ENCODE measurements at regions not wholly inside any gene's neighbourhood (a gene's known extent, or its start where the extent isn't known, plus 50 kb on each side); places are given as distances from the start of the nearest gene placed in this dataset.

GRCh38 chr3:42022355-42022754, 60.5 kb upstream of the ULK4 start:
- intact Hi-C loops (cut with DNase I; ENCODE audit: low total_unique reads) (loop anchor here (5.0 kb wide), 1 partner anchor 155 kb away; no protein-coding TSS in a partner anchor), in situ Hi-C loops (cut with MboI; ENCODE audit: low sequenced_read_pairs in 4 of 4) (loop anchor here in 2 of 4 donors (10.0 to 25.0 kb wide), 2 partner anchors 52 to 165 kb away; no protein-coding TSS in a partner anchor)
- no peaks in the 10 kb centered on the region for H3K27me3 ChIP-seq
- H3K36me3 ChIP-seq: no peaks in the 10 kb centered on the region
- no peak overlapping the region for H3K4me3 ChIP-seq
- H3K27ac ChIP-seq: peak overlapping the region; percentile 88 to 98 (median 92)
- peaks cover 73 to 81% of the 10 kb centered on the region in 2 donors for H3K4me1 ChIP-seq
- TF ChIP-seq POLR2A (IDR thresholded peaks at IDR 0.05) (peak; percentile 11 to 36), CTCF (IDR thresholded peaks at IDR 0.05 in 4 of 5, conservative IDR thresholded peaks at IDR 0.05 in 1 of 5) (no peak)
- DNase-seq (peak; percentile 63 to 87), ATAC-seq (peak; percentile 31 to 72)
- no peaks in the 10 kb centered on the region for H3K9me3 ChIP-seq

GRCh38 chr3:42020684-42021307, 58.9 kb upstream of the ULK4 start:
- in situ Hi-C loops (cut with MboI; ENCODE audit: low sequenced_read_pairs in 4 of 4) (loop anchor here in 2 of 4 donors (10.0 to 25.0 kb wide), 2 partner anchors 54 to 167 kb away; no protein-coding TSS in a partner anchor), intact Hi-C loops (cut with DNase I; ENCODE audit: low total_unique reads) (loop anchor here (5.0 kb wide), 1 partner anchor 157 kb away; no protein-coding TSS in a partner anchor)
- Histone ChIP-seq H3K9me3 (no peaks in the 10 kb centered on the region), H3K36me3 (no peaks in the 10 kb centered on the region), H3K27ac (peak overlapping the region; percentile 88 to 98 (median 92)), H3K4me3 (no peak overlapping the region), H3K27me3 (no peaks in the 10 kb centered on the region), H3K4me1 (peaks cover 60 to 78% of the 10 kb centered on the region in 2 donors)
- no peak for ATAC-seq
- TF ChIP-seq POLR2A (IDR thresholded peaks at IDR 0.05): no peak
- no peak for TF ChIP-seq CTCF (IDR thresholded peaks at IDR 0.05 in 4 of 5, conservative IDR thresholded peaks at IDR 0.05 in 1 of 5)
- DNase-seq: no peak

GRCh38 chr3:42019953-42020260, 58.0 kb upstream of the ULK4 start:
- ATAC-seq (no peak), DNase-seq (no peak)
- Histone ChIP-seq H3K27ac (peak overlapping the region; percentile 88 to 98 (median 92)), H3K36me3 (no peaks in the 10 kb centered on the region), H3K9me3 (no peaks in the 10 kb centered on the region), H3K4me1 (peaks cover 63 to 77% of the 10 kb centered on the region in 2 donors), H3K4me3 (no peak overlapping the region), H3K27me3 (no peaks in the 10 kb centered on the region)
- intact Hi-C loops (cut with DNase I; ENCODE audit: low total_unique reads): loop anchor here (5.0 to 10.0 kb wide), 3 partner anchors 125 to 205 kb away; no protein-coding TSS in a partner anchor
- TF ChIP-seq POLR2A (IDR thresholded peaks at IDR 0.05) (no peak), CTCF (IDR thresholded peaks at IDR 0.05 in 4 of 5, conservative IDR thresholded peaks at IDR 0.05 in 1 of 5) (no peak)
- in situ Hi-C loops (cut with MboI; ENCODE audit: low sequenced_read_pairs in 4 of 4): loop anchor here in 3 of 4 donors (10.0 to 25.0 kb wide), 3 partner anchors 55 to 167 kb away; partner anchors contain the start of gene TRAK1 (in 1 of the 3)

GRCh38 chr3:42019144-42019952, 57.4 kb upstream of the ULK4 start:
- no peaks in the 10 kb centered on the region for H3K27me3 ChIP-seq
- DNase-seq: no peak
- H3K36me3 ChIP-seq: no peaks in the 10 kb centered on the region
- intact Hi-C loops (cut with DNase I; ENCODE audit: low total_unique reads): loop anchor here (10.0 kb wide), 2 partner anchors 125 to 205 kb away; no protein-coding TSS in a partner anchor
- in situ Hi-C loops (cut with MboI; ENCODE audit: low sequenced_read_pairs in 4 of 4): loop anchor here in 3 of 4 donors (10.0 to 25.0 kb wide), 2 partner anchors 75 to 168 kb away; partner anchors contain the start of gene TRAK1 (in 1 of the 3)
- H3K27ac ChIP-seq: peak overlapping the region; percentile 88 to 98 (median 92)
- ATAC-seq: no peak
- H3K4me1 ChIP-seq: peaks cover 63 to 75% of the 10 kb centered on the region in 2 donors
- H3K4me3 ChIP-seq: no peak overlapping the region
- no peaks in the 10 kb centered on the region for H3K9me3 ChIP-seq
- TF ChIP-seq POLR2A (IDR thresholded peaks at IDR 0.05) (no peak), CTCF (IDR thresholded peaks at IDR 0.05 in 4 of 5, conservative IDR thresholded peaks at IDR 0.05 in 1 of 5) (no peak)
